ENCODE measurements at regions not wholly inside any gene's neighbourhood (a gene's known extent, or its start where the extent isn't known, plus 50 kb on each side); places are given as distances from the start of the nearest gene placed in this dataset.

- TF ChIP-seq, protein P1, sequence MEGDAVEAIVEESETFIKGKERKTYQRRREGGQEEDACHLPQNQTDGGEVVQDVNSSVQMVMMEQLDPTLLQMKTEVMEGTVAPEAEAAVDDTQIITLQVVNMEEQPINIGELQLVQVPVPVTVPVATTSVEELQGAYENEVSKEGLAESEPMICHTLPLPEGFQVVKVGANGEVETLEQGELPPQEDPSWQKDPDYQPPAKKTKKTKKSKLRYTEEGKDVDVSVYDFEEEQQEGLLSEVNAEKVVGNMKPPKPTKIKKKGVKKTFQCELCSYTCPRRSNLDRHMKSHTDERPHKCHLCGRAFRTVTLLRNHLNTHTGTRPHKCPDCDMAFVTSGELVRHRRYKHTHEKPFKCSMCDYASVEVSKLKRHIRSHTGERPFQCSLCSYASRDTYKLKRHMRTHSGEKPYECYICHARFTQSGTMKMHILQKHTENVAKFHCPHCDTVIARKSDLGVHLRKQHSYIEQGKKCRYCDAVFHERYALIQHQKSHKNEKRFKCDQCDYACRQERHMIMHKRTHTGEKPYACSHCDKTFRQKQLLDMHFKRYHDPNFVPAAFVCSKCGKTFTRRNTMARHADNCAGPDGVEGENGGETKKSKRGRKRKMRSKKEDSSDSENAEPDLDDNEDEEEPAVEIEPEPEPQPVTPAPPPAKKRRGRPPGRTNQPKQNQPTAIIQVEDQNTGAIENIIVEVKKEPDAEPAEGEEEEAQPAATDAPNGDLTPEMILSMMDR (conservative IDR thresholded peaks at IDR 0.05), result no peak
- TF ChIP-seq ZFX (IDR thresholded peaks at IDR 0.05), result no peak
Measured at GRCh38 chr5:99070362-99070761, 141.6 kb upstream of the CHD1 start.

Measured in C4-2B (cell line).